HG03442 (cell line): ENCODE measurements at regions not wholly inside any gene's neighbourhood (a gene's known extent, or its start where the extent isn't known, plus 50 kb on each side); places are given as distances from the start of the nearest gene placed in this dataset.

Experiments
- ATAC-seq: cut with Tn5 transposase; IDR thresholded peaks from one replicate; pipeline ENCODE4 v1.9.1; 2021; ENCODE audit warnings: mild to moderate bottlenecking, moderate library complexity; ENCODE audit not compliant: unreplicated experiment

DNA sequence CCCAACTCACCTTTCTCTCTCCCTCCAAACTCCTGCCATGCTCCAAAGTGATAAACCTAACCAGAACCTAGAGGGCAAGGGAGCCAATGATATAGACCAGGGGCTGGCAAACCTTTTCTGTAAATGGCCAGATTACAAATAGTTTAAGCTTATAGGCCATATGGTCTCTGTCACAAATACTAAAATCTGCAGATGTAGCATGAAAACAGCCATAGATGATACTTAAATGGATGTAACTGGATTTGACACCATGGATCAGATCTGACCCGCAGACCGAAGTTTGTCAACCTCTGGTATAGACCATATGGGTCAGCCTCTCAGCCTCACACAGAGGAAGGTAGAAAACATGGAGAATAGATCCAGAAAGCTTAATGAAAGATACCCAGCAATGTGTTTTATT is 165.2 kb upstream of the STT3B start:
- no peak for ATAC-seq

DNA sequence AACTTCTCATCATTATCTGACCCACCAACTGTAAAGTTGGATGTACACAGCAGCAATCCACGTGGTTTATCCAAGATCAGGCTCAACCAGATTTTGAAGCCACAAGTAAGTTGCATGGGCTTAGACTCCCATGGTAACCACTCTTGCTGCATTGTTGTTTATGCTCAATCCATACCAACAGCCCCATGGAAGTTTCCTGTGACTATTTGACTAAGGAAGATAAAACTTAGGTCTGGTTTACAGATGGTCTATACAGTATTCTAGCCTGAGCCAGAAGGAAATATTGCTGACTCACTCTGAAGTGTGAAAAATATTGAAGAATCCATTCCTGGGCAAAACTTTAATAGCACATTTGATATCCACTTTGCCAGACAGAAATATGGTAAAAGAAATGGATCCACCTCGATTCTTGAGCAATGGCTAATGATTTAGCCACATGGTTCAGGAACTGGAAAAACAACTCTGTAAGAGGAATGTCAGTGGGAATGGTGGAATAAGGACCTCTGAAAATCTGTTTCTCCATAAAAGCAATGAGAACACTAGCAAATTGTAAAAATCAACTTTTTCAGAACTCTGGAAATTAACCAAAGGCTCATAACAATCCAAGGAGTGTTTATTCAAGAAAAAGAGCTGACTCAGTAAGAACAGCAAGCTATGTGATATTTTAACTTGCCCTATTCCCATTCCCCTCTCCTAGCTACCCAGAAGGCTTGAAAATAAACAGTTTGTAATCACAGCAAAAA is 162.9 kb upstream of the STT3B start:
- no peak for ATAC-seq

DNA sequence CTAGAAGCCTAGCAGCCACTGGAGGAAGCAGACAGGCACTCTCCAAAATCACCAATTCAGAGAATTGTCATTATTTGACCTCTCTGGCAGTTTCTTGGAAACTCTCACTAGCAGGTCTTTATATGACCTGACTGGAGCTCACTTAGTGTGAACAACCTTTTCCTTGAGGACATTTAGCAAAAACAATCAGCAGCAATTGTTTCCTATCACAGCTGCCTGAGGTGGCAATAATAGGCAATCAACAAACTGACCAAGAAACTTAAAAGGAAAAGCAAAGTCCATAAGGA is 162.4 kb upstream of the STT3B start:
- ATAC-seq: no peak

DNA sequence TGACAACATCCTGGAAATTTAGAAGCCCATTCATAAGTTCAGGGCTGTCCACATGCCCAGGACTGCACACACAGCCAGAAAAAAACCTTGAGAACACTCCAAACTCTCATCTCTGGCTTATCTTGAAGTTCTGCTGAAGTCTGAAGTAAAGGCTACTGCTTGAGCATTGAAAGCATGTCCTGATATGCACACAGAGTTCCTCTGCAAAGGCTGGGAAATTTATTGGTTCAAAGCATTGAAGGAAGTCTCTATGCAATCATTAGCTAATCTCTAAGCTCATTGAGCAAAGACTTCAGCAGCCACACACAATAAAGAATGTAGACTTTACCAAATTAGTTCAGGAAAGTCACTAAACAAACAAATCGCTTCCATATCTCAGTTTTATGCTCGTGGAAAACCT is 162.0 kb upstream of the STT3B start:
- no peak for ATAC-seq

DNA sequence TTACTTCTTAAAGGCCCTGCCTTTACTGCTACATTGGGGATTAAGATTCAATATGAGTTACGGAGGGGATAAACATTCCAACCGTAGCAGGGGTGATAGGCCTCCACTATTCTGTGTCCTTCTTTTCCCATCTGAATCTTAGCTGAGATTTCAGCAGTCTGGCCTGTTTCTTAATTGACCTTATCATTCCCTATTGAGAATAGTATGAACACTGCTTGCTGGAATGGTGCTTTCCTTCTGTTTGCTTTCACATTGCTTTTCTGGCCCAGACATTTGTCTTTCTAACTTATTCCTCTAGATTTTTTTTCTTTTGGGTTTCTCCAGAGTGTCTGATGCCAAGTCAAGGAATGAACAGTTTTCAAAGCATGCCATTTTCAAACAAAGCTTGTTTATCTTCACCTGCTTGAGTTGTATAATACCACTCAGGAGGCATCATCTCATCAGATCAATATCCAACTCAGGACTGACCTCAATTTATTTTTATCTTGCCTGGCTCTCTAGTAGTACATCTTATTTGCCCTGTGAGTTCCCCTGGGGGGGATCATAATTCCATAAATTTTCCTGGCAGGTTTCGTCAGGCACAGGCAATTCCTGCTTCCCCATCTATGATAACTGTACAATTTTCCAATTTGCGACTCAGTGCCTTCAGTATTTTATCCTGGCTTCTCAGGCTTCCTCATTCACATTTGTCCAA is 161.1 kb upstream of the STT3B start:
- no peak for ATAC-seq

DNA sequence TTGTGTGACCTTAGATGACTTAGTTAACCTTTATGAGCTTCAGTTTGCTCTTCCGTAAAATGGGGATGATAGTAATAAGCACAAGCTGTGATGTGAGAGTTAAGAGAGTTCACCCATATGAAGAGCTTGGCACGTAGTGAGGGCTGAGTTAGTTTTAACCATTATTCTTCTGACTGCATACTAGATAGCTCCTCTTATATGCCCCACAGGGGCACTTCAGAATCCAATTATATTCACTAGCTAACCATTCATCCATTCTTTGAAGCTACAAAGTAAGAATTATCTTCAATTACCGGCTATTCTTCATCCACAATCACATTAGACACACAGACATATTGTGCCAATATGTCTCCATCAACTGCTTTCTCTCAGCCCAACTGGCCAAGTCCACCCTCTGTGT is 159.0 kb upstream of the STT3B start:
- no peak for ATAC-seq

DNA sequence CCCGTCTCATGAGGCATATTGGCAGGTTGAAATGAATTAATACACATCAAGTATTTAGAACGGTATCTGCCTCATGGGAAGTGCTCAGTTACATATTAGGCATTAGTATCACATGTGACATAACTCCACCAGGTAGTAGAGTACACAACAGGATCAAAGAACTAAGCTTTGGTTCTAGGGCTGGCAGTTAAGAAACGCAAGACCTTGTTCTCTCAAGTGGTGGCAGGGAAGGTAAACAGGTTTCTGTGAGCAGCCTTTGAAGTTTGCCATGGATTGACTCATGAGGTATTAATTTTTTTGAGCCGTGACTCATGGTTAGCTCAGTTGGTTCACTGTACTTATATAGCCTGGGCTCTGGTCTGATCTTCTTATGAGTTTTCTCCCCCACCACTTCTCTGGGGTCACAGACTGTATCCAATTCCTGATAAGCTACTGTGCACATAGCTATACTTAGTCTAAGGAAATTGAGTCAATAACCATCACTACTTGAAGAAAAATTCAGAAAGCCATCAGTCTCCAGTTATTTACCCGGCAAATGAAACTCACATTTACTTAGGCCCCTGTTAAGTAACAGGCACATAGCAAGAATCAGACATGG is 155.6 kb upstream of the STT3B start:
- ATAC-seq: no peak

DNA sequence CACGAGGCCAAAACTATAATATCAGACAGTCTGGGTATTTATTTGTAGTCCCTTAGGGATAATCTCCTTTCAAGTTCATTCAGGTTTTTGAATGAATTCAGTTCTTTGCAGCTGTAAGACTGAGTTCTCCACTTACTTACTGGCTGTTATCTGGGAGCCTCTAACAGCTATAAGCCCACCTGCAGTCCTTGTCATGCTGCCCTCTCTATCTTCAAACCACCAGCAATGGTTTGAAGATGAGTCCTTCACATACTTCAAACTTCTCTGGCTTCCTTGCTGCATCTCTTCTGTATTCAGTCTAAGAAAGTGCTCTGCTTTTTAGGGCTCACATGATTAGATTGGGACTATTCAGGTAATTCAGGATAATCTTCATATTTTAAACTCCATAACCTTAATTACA is 154.5 kb upstream of the STT3B start:
- ATAC-seq: no peak

DNA sequence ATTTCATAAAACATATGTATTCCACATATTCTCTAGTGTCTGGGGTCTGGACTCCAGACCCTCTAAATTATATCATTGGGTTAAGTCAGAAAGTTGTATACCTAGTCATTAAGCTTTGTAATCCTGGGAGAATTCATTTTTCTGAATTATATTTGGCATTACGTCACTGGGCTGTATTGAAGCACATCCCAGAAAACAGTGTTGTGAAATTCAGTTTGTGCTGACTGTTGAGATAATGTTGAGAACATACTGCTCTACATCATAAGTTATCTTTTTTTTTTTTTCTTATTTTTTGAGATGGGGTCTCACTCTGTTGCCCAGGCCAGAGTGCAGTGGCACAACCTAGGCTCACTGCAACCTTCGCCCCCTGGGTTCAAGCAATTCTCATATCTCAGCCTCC is 153.1 kb upstream of the STT3B start:
- ATAC-seq: no peak

DNA sequence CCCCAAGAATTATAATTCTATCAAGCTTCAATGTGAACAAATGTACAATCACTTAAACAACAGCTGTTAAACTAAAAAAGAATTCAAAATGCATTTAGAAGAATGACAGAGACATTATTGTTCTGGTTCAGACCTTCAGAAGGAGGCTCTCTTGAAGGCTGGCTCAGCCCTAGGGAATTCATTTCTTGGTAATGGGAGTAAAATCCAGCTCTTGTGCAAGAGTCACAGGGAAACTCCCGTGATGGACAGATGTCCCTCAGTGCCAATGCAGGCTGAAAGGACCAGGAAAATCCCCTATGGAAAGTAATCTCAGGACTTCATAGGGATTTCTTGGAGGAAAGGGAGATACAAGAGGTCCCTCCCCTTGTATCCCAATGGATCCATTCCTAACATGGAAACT is 149.9 kb upstream of the STT3B start:
- no peak for ATAC-seq

DNA sequence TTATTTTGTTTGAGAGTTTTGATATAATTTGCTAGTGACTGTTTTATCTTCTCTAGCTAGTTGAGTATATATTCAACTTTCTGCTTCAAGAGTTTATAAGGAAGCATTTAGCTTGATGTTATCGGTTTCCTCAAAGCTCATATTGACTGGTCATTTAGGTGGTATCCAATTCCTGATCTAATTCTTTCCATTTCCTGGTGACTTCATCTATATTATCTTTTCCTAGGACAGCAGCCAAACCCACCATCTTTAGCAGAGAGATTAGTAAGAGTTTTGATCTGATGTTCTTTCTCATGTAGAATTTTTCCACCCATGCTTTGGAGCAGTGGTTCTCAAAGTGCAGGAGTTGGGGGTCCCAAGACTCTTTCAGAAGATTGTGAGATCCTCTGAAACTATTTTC is 148.6 kb upstream of the STT3B start:
- ATAC-seq: no peak

DNA sequence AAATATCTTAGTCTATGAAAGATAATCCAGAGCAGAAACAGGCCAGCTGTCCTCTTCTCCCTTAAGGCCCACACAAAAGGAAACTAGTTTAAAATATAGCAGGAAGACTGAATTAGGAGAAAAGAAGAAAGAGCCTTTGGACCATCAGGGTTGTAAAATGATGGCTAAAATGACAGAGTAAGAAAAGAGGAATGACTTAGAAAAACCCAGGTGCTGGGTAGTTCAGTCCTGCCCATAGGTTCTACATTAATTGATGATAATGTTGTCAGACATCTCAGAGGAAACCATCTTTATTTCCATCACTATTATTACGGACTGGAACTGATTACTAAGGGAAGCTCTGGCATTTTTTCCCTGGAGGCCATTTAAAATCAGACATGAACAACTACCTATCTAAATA is 142.8 kb upstream of the STT3B start:
- no peak for ATAC-seq

DNA sequence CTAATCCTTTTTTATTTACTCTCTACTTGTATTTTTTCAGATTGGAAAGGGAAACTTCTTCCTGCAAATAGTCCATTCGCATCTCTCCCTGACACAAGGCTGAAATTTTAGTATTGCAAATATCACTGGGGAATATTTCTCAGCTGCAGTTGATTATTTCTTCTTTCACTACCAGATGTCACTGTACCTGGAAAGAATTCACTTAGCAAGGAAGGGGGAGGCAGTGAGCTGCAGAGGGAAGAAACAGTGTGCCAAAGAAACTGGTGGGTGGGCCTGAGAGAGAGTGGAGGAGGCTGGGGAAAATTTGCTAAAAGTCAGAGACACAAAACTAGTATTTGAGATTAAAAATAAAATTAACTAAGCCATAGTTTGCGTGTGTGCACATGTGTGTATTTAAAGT is 142.3 kb upstream of the STT3B start:
- ATAC-seq: no peak

DNA sequence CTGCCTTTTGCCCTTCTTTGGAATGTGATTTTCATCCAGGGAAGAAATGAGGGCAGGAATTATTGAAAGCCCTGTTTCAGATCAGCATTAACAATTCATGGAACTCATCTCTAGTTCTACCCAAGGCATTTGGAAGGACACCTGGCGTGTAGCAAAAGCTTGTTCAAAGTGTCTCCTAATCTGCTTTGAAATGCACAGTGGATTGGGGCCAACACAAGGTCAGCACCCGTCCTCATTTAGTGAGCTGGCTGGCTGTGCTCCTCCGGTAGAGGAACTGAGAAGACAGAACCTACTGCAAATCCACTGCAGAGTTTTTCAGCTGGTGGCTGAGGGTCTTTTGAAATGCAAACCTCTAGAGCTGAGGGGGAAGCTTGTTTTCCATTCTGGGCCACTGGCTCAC is 141.6 kb upstream of the STT3B start:
- ATAC-seq: peak; percentile 51

DNA sequence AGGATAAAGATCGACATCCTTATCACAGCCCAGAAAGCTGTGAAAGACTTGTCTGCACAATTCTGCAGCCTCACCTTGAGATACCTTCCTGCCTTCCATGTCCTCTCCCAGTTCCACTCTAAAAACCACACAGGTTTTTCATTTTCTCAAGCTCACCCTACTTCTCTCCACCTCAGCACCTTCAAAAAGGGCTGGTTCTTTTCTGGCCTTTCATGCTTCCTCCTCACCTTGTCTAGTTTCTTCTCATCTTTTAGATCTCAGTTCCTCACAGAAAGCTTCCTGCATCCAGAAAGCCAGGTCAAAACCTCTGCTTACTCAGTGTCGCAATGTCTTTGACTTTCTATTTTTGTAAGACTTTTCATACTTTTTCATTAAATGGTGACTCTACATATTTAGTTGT is 140.2 kb upstream of the STT3B start:
- peak; percentile 69 for ATAC-seq

DNA sequence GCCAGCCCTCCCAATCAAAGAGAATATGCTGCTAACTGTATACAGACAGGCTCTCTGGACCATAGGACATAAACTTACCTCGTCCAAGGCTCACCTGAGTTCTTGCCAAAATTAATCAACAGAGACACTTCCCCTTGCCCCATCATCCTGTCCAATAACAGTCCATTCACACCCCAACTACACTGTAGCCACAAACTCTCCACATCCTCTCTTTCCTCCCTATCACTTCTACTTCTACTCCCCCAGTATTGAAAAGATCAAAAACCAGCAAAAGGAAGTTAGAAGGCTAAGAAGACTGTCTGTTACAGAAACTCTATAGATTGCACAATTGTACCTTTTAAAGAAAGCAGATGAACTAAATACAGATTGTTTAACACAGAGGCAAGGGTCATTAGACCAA is 133.5 kb upstream of the STT3B start:
- ATAC-seq: peak; percentile 46

DNA sequence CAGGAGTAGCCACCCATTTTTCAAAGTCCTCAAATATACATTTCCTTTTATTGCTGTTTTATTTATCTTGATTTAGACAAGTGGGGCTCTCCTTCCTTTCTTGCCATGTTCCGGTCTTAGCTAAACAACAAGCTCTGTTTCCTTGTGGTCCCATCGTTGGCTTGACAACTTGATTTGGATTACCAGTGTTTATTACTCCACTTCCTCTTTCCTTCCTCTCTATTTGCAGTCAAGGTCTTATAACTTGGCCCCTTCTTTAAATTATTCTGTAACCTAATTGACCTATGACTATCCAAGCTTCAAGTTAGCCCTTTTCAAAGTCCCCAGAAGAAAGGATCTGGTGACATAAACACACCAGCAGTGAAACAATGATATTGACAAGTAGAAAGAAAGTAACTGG is 130.6 kb upstream of the STT3B start:
- ATAC-seq: no peak

DNA sequence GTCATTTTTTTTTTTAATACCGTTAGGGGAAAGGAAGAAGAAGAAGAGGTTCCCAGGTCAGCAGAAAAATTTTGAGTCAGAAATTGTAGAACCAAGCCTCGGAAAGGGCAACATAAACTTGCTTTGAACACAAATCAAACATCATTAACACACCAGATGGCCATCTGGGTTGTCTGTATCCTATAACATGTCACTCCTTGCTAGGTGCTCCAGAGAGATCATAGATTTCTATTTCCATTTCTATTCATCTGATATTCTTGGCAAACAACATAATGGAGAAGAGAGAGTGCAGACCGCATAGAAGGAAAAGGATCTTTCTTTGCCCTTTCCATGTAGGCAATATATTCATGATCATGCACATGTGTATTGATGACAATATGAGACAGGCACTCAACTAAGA is 129.5 kb upstream of the STT3B start:
- no peak for ATAC-seq

DNA sequence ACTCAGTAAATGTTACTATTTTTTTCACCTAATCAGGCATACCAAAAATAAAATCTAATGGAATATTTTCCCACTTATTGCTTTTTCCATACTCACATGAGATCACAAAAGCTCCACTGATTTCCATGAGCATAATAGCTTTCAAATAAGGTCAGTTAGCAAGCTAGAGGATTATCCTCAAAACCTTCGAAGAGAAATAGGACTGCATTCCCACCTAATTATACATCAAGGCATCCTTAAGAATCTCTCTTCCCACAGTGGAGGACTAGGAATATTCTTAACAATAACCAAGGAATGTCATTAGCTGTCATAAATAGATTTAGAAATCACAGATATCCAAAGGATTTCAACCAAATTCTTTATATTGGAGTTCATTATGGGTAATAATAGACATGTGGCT is 127.9 kb upstream of the STT3B start:
- ATAC-seq: no peak

DNA sequence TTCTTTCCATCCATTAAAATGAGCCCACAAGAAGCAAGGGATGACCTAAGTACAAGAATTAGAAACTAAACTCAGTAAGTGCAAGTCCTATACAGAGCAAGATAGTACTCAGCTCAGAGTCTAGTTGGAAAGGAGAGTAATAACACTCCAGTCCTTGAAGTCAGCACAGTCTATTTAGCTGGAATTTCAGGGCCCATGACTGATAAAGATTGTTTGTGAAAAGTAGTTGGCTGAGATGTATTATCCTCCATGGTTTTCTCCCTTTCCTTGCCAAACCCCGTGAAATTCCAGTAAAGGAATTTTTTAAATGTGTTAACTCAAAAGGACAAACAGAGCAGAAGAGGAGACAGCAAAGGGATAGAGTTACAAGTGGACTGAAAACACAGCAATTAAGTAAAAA is 127.2 kb upstream of the STT3B start:
- no peak for ATAC-seq

DNA sequence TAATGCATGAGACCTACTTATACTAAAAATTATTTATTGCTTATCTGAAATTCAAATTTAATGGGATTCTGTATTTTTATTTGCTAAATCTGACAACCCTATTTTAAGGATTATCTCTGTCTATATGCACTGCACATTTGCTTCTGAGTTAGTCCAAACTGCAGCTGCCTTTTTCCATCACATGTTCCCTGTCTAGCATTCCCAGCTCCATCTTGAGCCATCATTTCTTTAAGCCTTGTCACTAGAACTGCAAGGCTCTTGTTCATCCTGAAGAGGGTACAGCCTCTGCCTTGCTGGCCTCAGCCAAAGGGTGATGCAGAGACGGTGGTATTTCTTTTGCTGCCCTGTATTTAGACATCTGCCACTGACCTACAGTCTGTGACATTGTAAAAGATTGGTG is 125.8 kb upstream of the STT3B start:
- ATAC-seq: no peak

DNA sequence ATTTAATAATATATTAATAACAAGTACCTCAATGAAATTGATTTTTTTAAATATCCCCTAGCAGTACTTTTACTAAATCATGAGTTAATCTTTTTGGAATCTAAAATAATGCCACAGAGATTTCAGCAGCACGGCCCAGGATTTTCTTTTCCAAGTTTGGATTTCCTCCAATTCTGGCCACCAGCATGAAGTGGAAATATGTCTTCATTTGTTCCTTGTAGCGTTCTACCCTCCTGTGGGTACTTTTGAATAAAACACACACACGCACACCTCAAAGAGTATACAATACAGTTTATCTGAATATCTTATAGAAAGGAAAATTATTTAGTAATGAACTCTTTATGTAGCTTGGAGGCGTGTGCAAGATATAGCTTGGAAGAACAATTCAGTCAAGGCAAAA is 125.1 kb upstream of the STT3B start:
- no peak for ATAC-seq

DNA sequence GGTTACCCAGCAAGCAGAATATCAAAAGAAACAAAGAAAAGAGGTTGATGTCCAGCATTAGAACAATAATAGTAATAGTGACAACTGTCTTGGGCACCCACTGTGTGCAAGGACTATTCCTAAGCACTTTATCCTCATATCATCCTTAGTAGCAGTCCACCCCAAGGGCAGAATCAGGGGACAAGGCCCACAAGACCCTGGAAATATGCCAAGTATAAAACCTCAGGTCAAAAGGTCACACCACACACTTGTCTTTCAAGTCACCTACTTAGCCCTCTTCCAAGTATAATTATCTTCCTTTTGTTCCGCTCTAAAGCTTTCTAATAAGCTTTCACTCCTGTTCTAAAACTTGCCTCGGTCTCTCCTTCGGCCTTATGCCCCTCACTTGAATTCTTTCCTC is 124.0 kb upstream of the STT3B start:
- ATAC-seq: no peak
